ENCODE measurements at regions not wholly inside any gene's neighbourhood (a gene's known extent, or its start where the extent isn't known, plus 50 kb on each side); places are given as distances from the start of the nearest gene placed in this dataset.

GRCh38 chr12:78431931-78432330 lies 432.6 kb upstream of the SYT1 start:
- in situ Hi-C loops (cut with HindIII; ENCODE audit: low pct_unique_long_range_greater_than_20kb, low sequenced_read_pairs): no loop called here
- TF ChIP-seq JUND (IDR thresholded peaks at IDR 0.05; ENCODE audit: low read depth): no peak
- DNase-seq (ENCODE audit: low read depth in 1 of 2, low spot score in 1 of 2): no peak

- TF ChIP-seq JUND (IDR thresholded peaks at IDR 0.05; ENCODE audit: low read depth): no peak
- in situ Hi-C loops (cut with HindIII; ENCODE audit: low pct_unique_long_range_greater_than_20kb, low sequenced_read_pairs): no loop called here
These were observed 424.9 kb upstream of the SYT1 start for GRCh38 chr12:78439666-78440065.

DNA sequence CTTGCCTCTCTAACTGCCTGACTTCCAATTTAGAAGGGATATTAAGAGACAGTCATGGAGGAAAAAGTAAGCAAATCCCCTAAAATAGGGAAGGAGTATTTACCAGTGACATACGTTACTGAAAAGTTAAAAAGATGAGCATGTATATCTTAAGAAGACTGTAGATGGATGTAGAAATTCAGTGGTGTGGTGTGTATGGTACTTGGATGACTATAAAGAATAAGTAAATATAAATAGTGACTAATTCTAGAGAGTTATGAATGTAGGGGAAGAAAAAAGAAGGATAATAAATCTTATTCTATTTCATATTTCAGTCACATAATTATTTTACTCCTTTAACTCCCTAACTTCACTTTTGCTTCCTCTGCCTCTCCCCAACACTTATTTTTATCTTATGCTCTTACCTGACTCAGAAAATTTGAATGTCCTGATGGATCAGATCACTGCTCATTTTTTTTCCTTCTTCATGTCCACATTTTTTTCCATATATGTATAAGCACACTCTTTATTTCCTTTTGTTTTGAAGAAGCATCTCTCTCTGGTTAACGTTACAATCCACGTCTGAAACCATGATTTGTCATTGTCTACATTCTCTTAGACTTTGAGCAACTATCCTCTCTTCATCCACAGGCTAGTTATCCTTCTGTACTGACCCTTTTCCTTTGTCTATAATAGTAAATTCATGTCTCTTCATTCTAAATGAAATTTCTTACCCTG lies 422.7 kb upstream of the SYT1 start:
- no peak for DNase-seq (ENCODE audit: low read depth in 1 of 2, low spot score in 1 of 2)
- TF ChIP-seq JUND (IDR thresholded peaks at IDR 0.05; ENCODE audit: low read depth): no peak
- in situ Hi-C loops (cut with HindIII; ENCODE audit: low pct_unique_long_range_greater_than_20kb, low sequenced_read_pairs): no loop called here

More at GRCh38 chr12:78439666-78440065, 424.9 kb upstream of the SYT1 start:
- DNase-seq (ENCODE audit: low read depth in 1 of 2, low spot score in 1 of 2): no peak

DNA sequence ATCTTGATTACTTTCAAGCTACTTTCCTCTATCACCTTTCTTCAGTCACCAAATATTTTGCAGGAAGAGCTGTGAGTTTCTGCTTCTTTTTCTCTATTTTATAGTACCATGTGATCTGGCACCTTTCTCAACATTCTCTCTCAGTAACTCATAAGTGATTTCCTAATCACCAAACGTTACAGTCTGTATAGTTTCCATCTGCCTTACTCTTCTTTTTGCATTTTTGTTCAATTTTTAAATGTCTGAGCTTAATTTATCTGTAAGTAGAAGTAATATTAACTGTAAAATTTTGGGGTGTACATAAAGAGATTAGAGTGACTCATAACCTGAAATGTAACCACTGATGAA lies 422.1 kb upstream of the SYT1 start:
- in situ Hi-C loops (cut with HindIII; ENCODE audit: low pct_unique_long_range_greater_than_20kb, low sequenced_read_pairs): no loop called here
- TF ChIP-seq JUND (IDR thresholded peaks at IDR 0.05; ENCODE audit: low read depth): no peak
- DNase-seq (ENCODE audit: low read depth in 1 of 2, low spot score in 1 of 2): no peak

DNA sequence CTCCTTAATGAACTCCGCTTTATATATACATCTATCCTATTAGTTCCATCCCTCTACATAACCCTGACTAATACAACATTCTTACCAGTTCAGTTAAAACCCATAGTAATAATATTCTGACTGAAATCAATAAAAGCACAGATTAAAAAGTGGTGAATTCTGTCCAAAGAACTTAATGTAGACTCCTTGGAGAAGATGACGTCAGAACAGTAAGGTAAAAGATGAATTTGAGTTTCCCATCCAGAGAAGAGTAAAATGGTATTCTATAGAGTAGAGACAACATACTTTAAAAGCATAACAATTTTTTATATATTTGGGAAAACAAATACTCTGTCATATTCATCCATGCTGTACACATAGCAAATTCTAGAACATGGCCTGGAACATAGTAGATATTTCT lies 418.0 kb upstream of the SYT1 start:
- no peak for TF ChIP-seq JUND (IDR thresholded peaks at IDR 0.05; ENCODE audit: low read depth)
- in situ Hi-C loops (cut with HindIII; ENCODE audit: low pct_unique_long_range_greater_than_20kb, low sequenced_read_pairs): no loop called here
- no peak for DNase-seq (ENCODE audit: low read depth in 1 of 2, low spot score in 1 of 2)

- in situ Hi-C loops (cut with HindIII; ENCODE audit: low pct_unique_long_range_greater_than_20kb, low sequenced_read_pairs): no loop called here
These were observed 417.2 kb upstream of the SYT1 start for GRCh38 chr12:78447373-78447772.

DNA sequence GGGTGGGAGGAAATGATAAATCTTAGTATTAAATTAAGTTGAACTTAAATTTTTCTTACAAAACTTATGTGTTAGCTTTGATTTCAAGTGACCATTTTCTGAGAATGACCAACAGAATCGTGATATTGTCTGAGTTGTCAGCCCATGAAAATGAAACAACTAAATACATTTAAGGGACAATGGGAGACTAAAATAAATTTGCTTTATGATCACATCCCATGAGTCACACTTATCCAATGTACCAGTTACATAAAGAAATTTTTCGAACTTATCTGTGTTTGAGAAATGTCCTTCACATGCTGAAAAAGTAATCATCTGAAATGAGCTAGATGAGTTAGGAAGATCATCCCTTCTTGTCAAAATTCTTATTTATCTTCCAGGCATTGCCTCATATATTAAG lies 415.9 kb upstream of the SYT1 start:
- no peak for DNase-seq (ENCODE audit: low read depth in 1 of 2, low spot score in 1 of 2)
- TF ChIP-seq JUND (IDR thresholded peaks at IDR 0.05; ENCODE audit: low read depth): no peak
- in situ Hi-C loops (cut with HindIII; ENCODE audit: low pct_unique_long_range_greater_than_20kb, low sequenced_read_pairs): no loop called here

More at GRCh38 chr12:78447373-78447772, 417.2 kb upstream of the SYT1 start:
- TF ChIP-seq JUND (IDR thresholded peaks at IDR 0.05; ENCODE audit: low read depth): no peak
- DNase-seq (ENCODE audit: low read depth in 1 of 2, low spot score in 1 of 2): no peak

DNA sequence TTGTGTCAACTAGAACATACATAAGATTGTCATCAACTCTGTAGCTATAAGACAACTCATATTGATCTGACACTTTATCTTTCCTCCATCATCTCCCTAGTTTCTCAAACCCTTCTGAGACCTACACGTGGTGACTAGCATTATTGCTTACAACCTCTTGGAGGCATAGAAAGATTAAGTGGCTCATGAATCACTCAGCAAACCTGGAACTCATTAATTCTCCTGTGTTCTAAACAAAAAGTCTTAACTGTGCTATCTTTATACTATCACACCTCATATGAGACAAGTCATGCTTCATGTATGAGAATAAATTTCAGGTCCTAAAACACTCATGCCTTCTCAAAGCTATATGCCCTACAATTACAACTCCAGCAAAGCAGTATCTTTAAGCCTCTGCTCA lies 408.6 kb upstream of the SYT1 start:
- no peak for DNase-seq (ENCODE audit: low read depth in 1 of 2, low spot score in 1 of 2)
- no peak for TF ChIP-seq JUND (IDR thresholded peaks at IDR 0.05; ENCODE audit: low read depth)
- in situ Hi-C loops (cut with HindIII; ENCODE audit: low pct_unique_long_range_greater_than_20kb, low sequenced_read_pairs): no loop called here

GRCh38 chr12:78457938-78458337 lies 406.6 kb upstream of the SYT1 start:
- DNase-seq (ENCODE audit: low read depth in 1 of 2, low spot score in 1 of 2): no peak
- no peak for TF ChIP-seq JUND (IDR thresholded peaks at IDR 0.05; ENCODE audit: low read depth)
- in situ Hi-C loops (cut with HindIII; ENCODE audit: low pct_unique_long_range_greater_than_20kb, low sequenced_read_pairs): no loop called here

GRCh38 chr12:78470354-78471195 lies 394.0 kb upstream of the SYT1 start:
- DNase-seq (ENCODE audit: low read depth in 1 of 2, low spot score in 1 of 2): peak; percentile 14 to 78
- no peak for TF ChIP-seq JUND (IDR thresholded peaks at IDR 0.05; ENCODE audit: low read depth)
- in situ Hi-C loops (cut with HindIII; ENCODE audit: low pct_unique_long_range_greater_than_20kb, low sequenced_read_pairs): no loop called here

DNA sequence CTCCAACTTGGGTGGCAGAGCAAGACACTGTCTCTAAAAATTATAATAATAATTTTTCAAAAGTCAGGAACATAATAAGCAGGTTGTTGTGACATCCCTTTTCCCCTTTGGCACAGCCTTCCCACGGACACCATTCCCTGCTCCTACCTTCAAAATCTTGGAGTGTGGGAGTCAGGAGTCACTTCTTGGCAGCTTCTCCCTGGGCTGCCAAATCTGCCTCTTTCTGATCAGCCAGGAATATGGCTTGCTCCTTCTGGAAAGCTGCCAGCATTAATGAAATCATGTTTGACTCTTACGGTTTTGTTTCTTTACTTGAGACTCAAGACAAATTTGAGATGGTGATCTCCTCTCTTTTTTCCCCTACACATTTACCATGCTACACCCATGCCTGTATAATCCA lies 391.4 kb upstream of the SYT1 start:
- no peak for DNase-seq (ENCODE audit: low read depth in 1 of 2, low spot score in 1 of 2)
- TF ChIP-seq JUND (IDR thresholded peaks at IDR 0.05; ENCODE audit: low read depth): no peak
- in situ Hi-C loops (cut with HindIII; ENCODE audit: low pct_unique_long_range_greater_than_20kb, low sequenced_read_pairs): no loop called here

GRCh38 chr12:78473561-78473960 lies 391.0 kb upstream of the SYT1 start:
- no peak for TF ChIP-seq JUND (IDR thresholded peaks at IDR 0.05; ENCODE audit: low read depth)
- in situ Hi-C loops (cut with HindIII; ENCODE audit: low pct_unique_long_range_greater_than_20kb, low sequenced_read_pairs): no loop called here
- DNase-seq (ENCODE audit: low read depth in 1 of 2, low spot score in 1 of 2): no peak

GRCh38 chr12:78483767-78484315 lies 380.7 kb upstream of the SYT1 start:
- no peak for DNase-seq (ENCODE audit: low read depth in 1 of 2, low spot score in 1 of 2)
- in situ Hi-C loops (cut with HindIII; ENCODE audit: low pct_unique_long_range_greater_than_20kb, low sequenced_read_pairs): no loop called here
- no peak for TF ChIP-seq JUND (IDR thresholded peaks at IDR 0.05; ENCODE audit: low read depth)
